ENCODE measurements at regions not wholly inside any gene's neighbourhood (a gene's known extent, or its start where the extent isn't known, plus 50 kb on each side); places are given as distances from the start of the nearest gene placed in this dataset.

DNA sequence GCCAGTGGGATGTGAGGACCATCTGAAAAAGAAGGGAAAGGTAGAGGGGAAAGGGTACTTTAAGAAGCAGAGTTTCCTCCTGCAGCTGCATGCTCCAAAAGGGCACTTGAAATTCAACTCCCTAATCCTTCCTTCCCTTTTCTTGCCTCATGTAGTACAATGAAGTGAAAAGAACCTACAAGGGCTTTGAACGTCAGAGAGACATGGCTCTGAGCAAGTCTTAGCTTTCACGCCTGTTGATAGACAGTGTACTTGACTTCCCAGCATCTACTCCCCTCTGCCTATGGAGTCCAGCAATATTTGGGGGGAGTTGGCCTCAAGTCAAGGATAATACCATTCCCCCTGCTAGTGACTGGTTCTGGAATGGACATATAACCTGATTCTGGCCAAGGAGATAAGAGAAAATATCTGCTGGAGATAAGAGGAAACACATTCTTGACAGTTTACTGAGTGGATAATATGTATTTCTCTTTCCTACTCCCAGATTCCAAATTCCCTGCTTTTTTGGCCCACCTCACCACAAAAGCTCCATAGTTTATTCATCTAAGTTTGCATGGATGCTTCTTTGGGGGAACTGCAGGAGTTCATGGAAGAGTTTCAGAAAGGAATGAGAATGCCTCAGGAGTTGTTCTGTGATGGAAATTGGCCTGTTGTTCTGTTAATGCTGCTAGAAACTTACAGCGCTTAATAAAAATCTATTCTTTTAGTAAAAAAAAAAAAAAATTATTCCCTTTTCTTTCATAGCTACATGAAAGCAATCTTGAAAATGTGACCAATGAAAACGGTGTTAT lies 193.0 kb upstream of the TPM1 start:
- DNase-seq (ENCODE audit: low read depth): no peak
- TF ChIP-seq CTCF (conservative IDR thresholded peaks at IDR 0.05; ENCODE audit: low read length): no peak
- H3K4me3 ChIP-seq (ENCODE audit: low read length): no peak overlapping the region

GRCh38 chr15:62850318-62850717 lies 192.2 kb upstream of the TPM1 start:
- TF ChIP-seq CTCF (conservative IDR thresholded peaks at IDR 0.05; ENCODE audit: low read length): no peak
- no peak for DNase-seq (ENCODE audit: low read depth)
- H3K4me3 ChIP-seq (ENCODE audit: low read length): no peak overlapping the region

DNA sequence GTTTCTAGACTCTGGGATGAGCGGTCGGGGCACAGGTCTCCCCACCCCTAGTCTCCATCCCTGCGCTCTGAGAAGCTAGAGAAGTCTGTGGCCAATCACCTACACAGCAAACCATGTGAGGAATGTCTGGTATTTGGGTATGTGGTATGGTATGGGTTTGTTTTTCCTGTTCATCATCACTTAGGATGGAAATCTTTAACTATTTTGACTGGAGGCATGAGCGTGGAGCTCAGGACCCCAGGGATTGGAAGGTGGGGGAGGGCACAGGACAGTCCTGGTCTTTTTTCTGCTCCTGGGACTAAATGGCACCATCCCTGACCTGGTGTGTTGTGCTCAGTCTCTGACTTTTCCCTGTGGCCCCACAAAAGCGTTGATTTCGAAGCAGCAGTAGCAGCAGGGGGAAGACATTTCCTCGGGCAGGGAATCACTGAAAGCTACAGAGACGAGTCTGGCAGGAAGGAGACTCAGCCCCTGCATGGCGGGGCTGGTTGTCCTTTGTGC lies 191.7 kb upstream of the TPM1 start:
- peak; percentile 93 for DNase-seq (ENCODE audit: low read depth)
- no peak for TF ChIP-seq CTCF (conservative IDR thresholded peaks at IDR 0.05; ENCODE audit: low read length)
- no peak overlapping the region for H3K4me3 ChIP-seq (ENCODE audit: low read length)

GRCh38 chr15:62853114-62853840 lies 189.3 kb upstream of the TPM1 start:
- no peak for TF ChIP-seq CTCF (conservative IDR thresholded peaks at IDR 0.05; ENCODE audit: low read length)
- no peak overlapping the region for H3K4me3 ChIP-seq (ENCODE audit: low read length)
- DNase-seq (ENCODE audit: low read depth): peak; percentile 41

GRCh38 chr15:62853841-62854225 lies 188.7 kb upstream of the TPM1 start:
- no peak overlapping the region for H3K4me3 ChIP-seq (ENCODE audit: low read length)
- no peak for TF ChIP-seq CTCF (conservative IDR thresholded peaks at IDR 0.05; ENCODE audit: low read length)
- no peak for DNase-seq (ENCODE audit: low read depth)

- H3K4me3 ChIP-seq (ENCODE audit: low read length): no peak overlapping the region
- DNase-seq (ENCODE audit: low read depth): no peak
- TF ChIP-seq CTCF (conservative IDR thresholded peaks at IDR 0.05; ENCODE audit: low read length): no peak
Observed at GRCh38 chr15:62854420-62855084, 188.0 kb upstream of the TPM1 start.
